Transverse colon (tissue), 4 donors: ENCODE measurements at regions not wholly inside any gene's neighbourhood (a gene's known extent, or its start where the extent isn't known, plus 50 kb on each side); places are given as distances from the start of the nearest gene placed in this dataset.

Source experiments
- EP300 ChIP-seq: sonication (generic); formaldehyde crosslinking; IDR thresholded peaks from one replicate; pipeline ENCODE4 v1.6.1; 2017; ENCODE audit warnings: antibody characterized with exemption, low read depth
- POLR2A ChIP-seq: fragments of 450-650 bp; IDR thresholded peaks from one replicate; pipeline ENCODE4 v1.6.1; 2016; ENCODE audit warnings: antibody characterized with exemption, mild to moderate bottlenecking, moderate library complexity
- POLR2AphosphoS5 ChIP-seq, 3 donors: sonication (generic); formaldehyde crosslinking; IDR thresholded peaks; one replicate each; pipeline ENCODE4 v1.6.1; 2016; ENCODE audit warnings: antibody characterized with exemption in 3 of 3
- TF ChIP-seq, protein P1 (sequence below), 5 experiments: fragments of 200-600 bp in 3 of 5; fragments of 450-650 bp in 2 of 5; sonication (generic) in 3 of 5; IDR thresholded peaks; 1 replicate in 2 of 5; 2 replicates in 3 of 5; pipeline ENCODE4 v1.5.1; 2016 to 2017; ENCODE audit warnings: antibody characterized with exemption in 5 of 5, inconsistent platforms in 3 of 5, mild to moderate bottlenecking in 2 of 5, moderate library complexity in 1 of 5

DNA sequence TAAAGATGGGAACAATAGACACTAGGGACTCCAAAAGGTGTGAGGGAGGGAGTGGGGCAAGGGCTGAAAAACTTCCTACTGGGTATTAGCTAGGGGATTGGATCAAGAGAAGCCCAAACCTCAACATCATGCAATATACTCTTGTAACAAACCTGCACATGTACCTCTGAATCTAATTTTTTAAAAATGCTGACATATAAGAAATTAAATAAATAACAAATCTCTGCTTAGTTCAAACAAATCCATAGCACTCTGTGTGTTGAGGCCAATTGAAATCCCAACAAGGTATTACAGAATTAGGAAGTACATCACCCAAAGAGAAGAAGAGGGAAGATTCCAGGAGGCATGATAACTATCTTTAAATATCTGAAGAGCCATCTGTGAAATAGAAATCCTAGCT lies 55.4 kb upstream of the CDH20 start:
- TF ChIP-seq, protein P1, sequence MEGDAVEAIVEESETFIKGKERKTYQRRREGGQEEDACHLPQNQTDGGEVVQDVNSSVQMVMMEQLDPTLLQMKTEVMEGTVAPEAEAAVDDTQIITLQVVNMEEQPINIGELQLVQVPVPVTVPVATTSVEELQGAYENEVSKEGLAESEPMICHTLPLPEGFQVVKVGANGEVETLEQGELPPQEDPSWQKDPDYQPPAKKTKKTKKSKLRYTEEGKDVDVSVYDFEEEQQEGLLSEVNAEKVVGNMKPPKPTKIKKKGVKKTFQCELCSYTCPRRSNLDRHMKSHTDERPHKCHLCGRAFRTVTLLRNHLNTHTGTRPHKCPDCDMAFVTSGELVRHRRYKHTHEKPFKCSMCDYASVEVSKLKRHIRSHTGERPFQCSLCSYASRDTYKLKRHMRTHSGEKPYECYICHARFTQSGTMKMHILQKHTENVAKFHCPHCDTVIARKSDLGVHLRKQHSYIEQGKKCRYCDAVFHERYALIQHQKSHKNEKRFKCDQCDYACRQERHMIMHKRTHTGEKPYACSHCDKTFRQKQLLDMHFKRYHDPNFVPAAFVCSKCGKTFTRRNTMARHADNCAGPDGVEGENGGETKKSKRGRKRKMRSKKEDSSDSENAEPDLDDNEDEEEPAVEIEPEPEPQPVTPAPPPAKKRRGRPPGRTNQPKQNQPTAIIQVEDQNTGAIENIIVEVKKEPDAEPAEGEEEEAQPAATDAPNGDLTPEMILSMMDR (IDR thresholded peaks at IDR 0.05): no peak
- TF ChIP-seq POLR2AphosphoS5 (IDR thresholded peaks at IDR 0.05) (no peak), POLR2A (no peak), EP300 (no peak)
